Loucy (cell line): ENCODE measurements at regions not wholly inside any gene's neighbourhood (a gene's known extent, or its start where the extent isn't known, plus 50 kb on each side); places are given as distances from the start of the nearest gene placed in this dataset.

Experiments used
- H2AFZ ChIP-seq: fragments of 200-600 bp; sonication (generic); 2 replicates; pipeline ENCODE4 v1.6.0; 2016; ENCODE audit warnings: antibody characterized with exemption, mild to moderate bottlenecking, low read length, moderate library complexity
- H3F3A ChIP-seq: fragments of 200-600 bp; 2 replicates; pipeline ENCODE4 v1.6.0; 2016; ENCODE audit warnings: antibody characterized with exemption, low read depth, mild to moderate bottlenecking
- H3K27me3 ChIP-seq: fragments of 200-600 bp; sonication (generic); 2 replicates; pipeline ENCODE4 v1.6.1; 2014; ENCODE audit warnings: low read length, mild to moderate bottlenecking; ENCODE audit not compliant: insufficient read depth, poor library complexity, severe bottlenecking
- H3K36me3 ChIP-seq: fragments of 200-600 bp; sonication (generic); 2 replicates; pipeline ENCODE4 v1.6.1; 2016; ENCODE audit warnings: low read length; ENCODE audit not compliant: insufficient read depth
- H3K4me1 ChIP-seq: fragments of 200-600 bp; sonication (generic); 2 replicates; pipeline ENCODE4 v1.5.1; 2014; ENCODE audit warnings: low read length, mild to moderate bottlenecking; ENCODE audit not compliant: insufficient read depth, poor library complexity, severe bottlenecking
- H3K4me2 ChIP-seq: fragments of 200-600 bp; sonication (generic); 2 replicates; pipeline ENCODE4 v1.6.0; 2014; ENCODE audit warnings: antibody characterized with exemption, low read length, low read depth, mild to moderate bottlenecking; ENCODE audit not compliant: poor library complexity, severe bottlenecking
- H3K4me3 ChIP-seq: fragments of 200-600 bp; sonication (generic); 2 replicates; pipeline ENCODE4 v1.5.1; 2014; ENCODE audit warnings: low read length, mild to moderate bottlenecking, mixed read lengths; ENCODE audit not compliant: poor library complexity, severe bottlenecking
- H3K79me2 ChIP-seq: fragments of 200-600 bp; sonication (generic); 2 replicates; pipeline ENCODE4 v1.6.1; 2014; ENCODE audit warnings: low read length; ENCODE audit not compliant: insufficient read depth
- H3K9ac ChIP-seq: fragments of 200-600 bp; sonication (generic); 2 replicates; pipeline ENCODE4 v1.6.0; 2014; ENCODE audit warnings: mild to moderate bottlenecking, low read depth, low read length, moderate library complexity; ENCODE audit not compliant: poor library complexity, severe bottlenecking
- H3K9me2 ChIP-seq: fragments of 200-600 bp; sonication (generic); replicated peaks from 2 replicates; pipeline ENCODE4 v1.6.1; 2016; ENCODE audit warnings: low read depth, low read length, mixed read lengths
- H3K9me3 ChIP-seq: fragments of 200-600 bp; sonication (generic); 2 replicates; pipeline ENCODE4 v1.6.1; 2014; ENCODE audit warnings: mild to moderate bottlenecking, antibody characterized with exemption, low read length, low read depth; ENCODE audit not compliant: insufficient read depth
- H4K20me1 ChIP-seq: fragments of 200-600 bp; sonication (generic); 2 replicates; pipeline ENCODE4 v1.6.0; 2014; ENCODE audit warnings: antibody characterized with exemption, low read length, mild to moderate bottlenecking; ENCODE audit not compliant: insufficient read depth, poor library complexity, severe bottlenecking
- EZH2phosphoT487 ChIP-seq: fragments of 200-600 bp; IDR thresholded peaks from 2 replicates; pipeline ENCODE4 v1.6.1; 2018; ENCODE audit warnings: antibody characterized with exemption, mild to moderate bottlenecking, moderate library complexity, borderline replicate concordance
- TF ChIP-seq, protein P1 (sequence below): fragments of 200-600 bp; sonication (generic); conservative IDR thresholded peaks from 2 replicates; pipeline ENCODE4 v1.5.1; 2014; ENCODE audit warnings: mild to moderate bottlenecking, antibody characterized with exemption, low read length

DNA sequence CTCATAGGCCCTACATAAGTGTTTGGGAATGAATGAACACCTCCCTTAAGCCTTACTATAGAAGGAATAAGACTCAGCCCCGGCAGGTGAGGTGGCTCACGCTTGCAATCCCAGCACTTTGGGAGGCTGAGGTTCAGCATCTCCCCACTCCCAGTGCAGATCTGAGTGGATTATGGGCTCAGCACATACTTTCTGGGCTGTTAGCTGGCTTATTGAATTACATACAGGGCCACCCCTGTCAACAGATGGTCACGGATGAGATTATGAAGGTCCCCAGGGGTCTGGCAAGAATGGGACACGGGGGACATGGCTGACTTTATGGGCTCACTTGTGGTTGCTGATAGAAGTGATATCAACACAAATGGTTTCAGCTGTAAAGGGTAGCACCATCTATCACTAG, 322.3 kb downstream of the TSN start:
- Histone ChIP-seq H3K4me1 (no peaks in the 10 kb centered on the region), H3K27me3 (no peaks in the 10 kb centered on the region), H3K4me3 (no peak overlapping the region), H3K36me3 (no peaks in the 10 kb centered on the region), H3K9ac (no peak overlapping the region), H4K20me1 (no peaks in the 10 kb centered on the region), H3K9me3 (no peaks in the 10 kb centered on the region), H3K4me2 (no peak overlapping the region), H3K9me2 (no peaks in the 10 kb centered on the region), H3K79me2 (no peaks in the 10 kb centered on the region), H3F3A (no peaks in the 10 kb centered on the region), H2AFZ (no peak overlapping the region)
- TF ChIP-seq, protein P1, sequence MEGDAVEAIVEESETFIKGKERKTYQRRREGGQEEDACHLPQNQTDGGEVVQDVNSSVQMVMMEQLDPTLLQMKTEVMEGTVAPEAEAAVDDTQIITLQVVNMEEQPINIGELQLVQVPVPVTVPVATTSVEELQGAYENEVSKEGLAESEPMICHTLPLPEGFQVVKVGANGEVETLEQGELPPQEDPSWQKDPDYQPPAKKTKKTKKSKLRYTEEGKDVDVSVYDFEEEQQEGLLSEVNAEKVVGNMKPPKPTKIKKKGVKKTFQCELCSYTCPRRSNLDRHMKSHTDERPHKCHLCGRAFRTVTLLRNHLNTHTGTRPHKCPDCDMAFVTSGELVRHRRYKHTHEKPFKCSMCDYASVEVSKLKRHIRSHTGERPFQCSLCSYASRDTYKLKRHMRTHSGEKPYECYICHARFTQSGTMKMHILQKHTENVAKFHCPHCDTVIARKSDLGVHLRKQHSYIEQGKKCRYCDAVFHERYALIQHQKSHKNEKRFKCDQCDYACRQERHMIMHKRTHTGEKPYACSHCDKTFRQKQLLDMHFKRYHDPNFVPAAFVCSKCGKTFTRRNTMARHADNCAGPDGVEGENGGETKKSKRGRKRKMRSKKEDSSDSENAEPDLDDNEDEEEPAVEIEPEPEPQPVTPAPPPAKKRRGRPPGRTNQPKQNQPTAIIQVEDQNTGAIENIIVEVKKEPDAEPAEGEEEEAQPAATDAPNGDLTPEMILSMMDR = no peak
- no peak for TF ChIP-seq EZH2phosphoT487

DNA sequence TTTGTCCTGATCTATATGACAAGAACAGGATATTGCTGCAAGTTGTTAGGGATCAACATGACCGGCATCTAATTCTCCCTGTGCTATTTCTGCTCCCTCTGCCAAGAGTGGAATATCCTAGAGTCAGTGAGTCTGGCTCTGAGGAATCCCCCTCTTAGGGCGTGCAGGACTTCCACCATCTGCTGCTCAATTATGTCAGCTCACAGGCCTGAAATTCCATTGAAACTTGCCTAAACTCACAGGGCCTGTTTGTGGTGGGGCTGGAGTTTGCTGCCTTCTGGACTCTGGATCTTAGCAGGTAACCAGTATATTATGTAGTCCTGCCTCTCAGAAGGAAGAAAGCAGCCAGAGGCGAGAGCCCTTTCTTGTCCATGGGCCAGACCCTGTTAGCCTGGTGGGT, 323.0 kb downstream of the TSN start:
- Histone ChIP-seq H3K27me3 (no peaks in the 10 kb centered on the region), H3K9me3 (no peaks in the 10 kb centered on the region), H3K4me2 (no peak overlapping the region), H3K4me1 (no peaks in the 10 kb centered on the region), H3K79me2 (no peaks in the 10 kb centered on the region), H3F3A (no peaks in the 10 kb centered on the region), H3K4me3 (no peak overlapping the region), H4K20me1 (no peaks in the 10 kb centered on the region), H2AFZ (no peak overlapping the region), H3K36me3 (no peaks in the 10 kb centered on the region), H3K9ac (no peak overlapping the region), H3K9me2 (no peaks in the 10 kb centered on the region)
- TF ChIP-seq, protein P1 = no peak
- no peak for TF ChIP-seq EZH2phosphoT487

DNA sequence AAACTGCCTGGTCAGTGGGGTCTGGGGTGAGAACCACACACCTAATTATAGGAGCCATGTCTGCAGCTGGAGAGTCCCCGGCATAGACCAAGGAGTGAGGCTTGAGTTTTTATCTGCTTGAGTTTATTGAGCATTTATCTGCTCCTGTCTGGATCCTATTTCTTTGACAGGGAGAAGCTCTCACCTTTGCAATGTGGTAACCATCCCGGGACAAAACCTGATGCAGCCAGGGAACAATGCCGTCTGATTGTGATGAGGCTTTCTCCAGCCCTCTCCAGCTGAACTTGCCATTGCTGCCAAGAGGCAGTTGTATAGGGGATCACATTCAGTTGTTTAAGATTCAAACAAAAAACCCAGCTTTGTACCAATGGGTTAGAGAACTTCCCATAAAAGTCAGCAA, 324.4 kb downstream of the TSN start:
- no peak overlapping the region for H3K4me3 ChIP-seq
- H3K9ac ChIP-seq = no peak overlapping the region
- H3K9me3 ChIP-seq = no peaks in the 10 kb centered on the region
- H3K4me2 ChIP-seq = no peak overlapping the region
- TF ChIP-seq, protein P1 = no peak
- TF ChIP-seq EZH2phosphoT487 = no peak
- no peaks in the 10 kb centered on the region for H3K36me3 ChIP-seq
- H3K4me1 ChIP-seq = no peaks in the 10 kb centered on the region
- H3K27me3 ChIP-seq = no peaks in the 10 kb centered on the region
- H2AFZ ChIP-seq = no peak overlapping the region
- no peaks in the 10 kb centered on the region for H3K9me2 ChIP-seq
- no peaks in the 10 kb centered on the region for H3F3A ChIP-seq
- H3K79me2 ChIP-seq = no peaks in the 10 kb centered on the region
- no peaks in the 10 kb centered on the region for H4K20me1 ChIP-seq
